Type B pancreatic cell (in vitro differentiated cells): ENCODE measurements at regions not wholly inside any gene's neighbourhood (a gene's known extent, or its start where the extent isn't known, plus 50 kb on each side); places are given as distances from the start of the nearest gene placed in this dataset.

Experiments
- DNase-seq: peaks from one replicate; pipeline ENCODE4 v3.0.0; 2021; ENCODE audit warnings: mixed read lengths; ENCODE audit not compliant: unreplicated experiment; ENCODE audit errors: extremely low spot score
- H3K27ac Mint-ChIP-seq: 2 replicates; pipeline ENCODE4 v1.8.0; 2021; ENCODE audit warnings: mild to moderate bottlenecking, mixed read lengths
- H3K27me3 Mint-ChIP-seq: 2 replicates; pipeline ENCODE4 v1.8.0; 2021; ENCODE audit warnings: mixed read lengths
- H3K36me3 Mint-ChIP-seq: 2 replicates; pipeline ENCODE4 v1.8.0; 2021; ENCODE audit warnings: mixed read lengths
- H3K4me1 Mint-ChIP-seq: one replicate; pipeline ENCODE4 v1.8.0; 2021; ENCODE audit warnings: mixed read lengths; ENCODE audit not compliant: unreplicated experiment
- H3K4me3 Mint-ChIP-seq: 2 replicates; pipeline ENCODE4 v1.8.0; 2021; ENCODE audit warnings: mild to moderate bottlenecking, mixed read lengths
- H3K9me3 Mint-ChIP-seq: 2 replicates; pipeline ENCODE4 v1.8.0; 2021; ENCODE audit warnings: mixed read lengths
- CTCF ChIP-seq: fragments of 200-600 bp; sonication (generic); conservative IDR thresholded peaks from 2 replicates; pipeline ENCODE4 v1.5.0; 2021; ENCODE audit warnings: antibody characterized with exemption, mild to moderate bottlenecking

- DNase-seq, result no peak
- no peaks in the 10 kb centered on the region for H3K27me3 Mint-ChIP-seq
- no peak for TF ChIP-seq CTCF
- H3K9me3 Mint-ChIP-seq, result peaks cover 12% of the 10 kb centered on the region
- no peak overlapping the region for H3K4me3 Mint-ChIP-seq
- no peaks in the 10 kb centered on the region for H3K4me1 Mint-ChIP-seq
- no peak overlapping the region for H3K27ac Mint-ChIP-seq
- no peaks in the 10 kb centered on the region for H3K36me3 Mint-ChIP-seq
Observed at GRCh38 chr2:49360407-49360767, 206.1 kb upstream of the FSHR start.

GRCh38 chr2:49359721-49360406 is 205.5 kb upstream of the FSHR start:
- Mint-ChIP-seq H3K27me3 (no peaks in the 10 kb centered on the region), H3K4me1 (no peaks in the 10 kb centered on the region)

GRCh38 chr2:49355611-49356010 is 201.3 kb upstream of the FSHR start:
- H3K36me3 Mint-ChIP-seq, result no peaks in the 10 kb centered on the region
- no peak for TF ChIP-seq CTCF
- H3K4me1 Mint-ChIP-seq, result no peaks in the 10 kb centered on the region
- no peaks in the 10 kb centered on the region for H3K27me3 Mint-ChIP-seq
- H3K9me3 Mint-ChIP-seq, result peaks cover 5% of the 10 kb centered on the region
- DNase-seq, result no peak
- H3K27ac Mint-ChIP-seq, result no peak overlapping the region
- H3K4me3 Mint-ChIP-seq, result no peak overlapping the region

More at GRCh38 chr2:49359721-49360406, 205.5 kb upstream of the FSHR start:
- no peak overlapping the region for H3K27ac Mint-ChIP-seq
- DNase-seq, result no peak
- H3K36me3 Mint-ChIP-seq, result no peaks in the 10 kb centered on the region
- TF ChIP-seq CTCF, result no peak
- H3K4me3 Mint-ChIP-seq, result no peak overlapping the region
- peaks cover 12% of the 10 kb centered on the region for H3K9me3 Mint-ChIP-seq

- Mint-ChIP-seq H3K27me3 (no peaks in the 10 kb centered on the region), H3K4me1 (no peaks in the 10 kb centered on the region), H3K4me3 (no peak overlapping the region), H3K36me3 (no peaks in the 10 kb centered on the region), H3K27ac (no peak overlapping the region), H3K9me3 (no peaks in the 10 kb centered on the region)
- no peak for TF ChIP-seq CTCF
- DNase-seq, result no peak
Observed at GRCh38 chr2:49351560-49351959, 197.2 kb upstream of the FSHR start.

GRCh38 chr2:49343638-49344037 is 189.3 kb upstream of the FSHR start:
- no peaks in the 10 kb centered on the region for H3K9me3 Mint-ChIP-seq
- DNase-seq, result no peak
- no peak overlapping the region for H3K27ac Mint-ChIP-seq
- H3K4me3 Mint-ChIP-seq, result no peak overlapping the region
- no peaks in the 10 kb centered on the region for H3K4me1 Mint-ChIP-seq
- TF ChIP-seq CTCF, result no peak
- no peaks in the 10 kb centered on the region for H3K36me3 Mint-ChIP-seq
- H3K27me3 Mint-ChIP-seq, result no peaks in the 10 kb centered on the region

GRCh38 chr2:49342156-49342555 is 187.8 kb upstream of the FSHR start:
- TF ChIP-seq CTCF, result no peak
- DNase-seq, result no peak
- H3K27ac Mint-ChIP-seq, result no peak overlapping the region
- H3K36me3 Mint-ChIP-seq, result no peaks in the 10 kb centered on the region
- no peaks in the 10 kb centered on the region for H3K9me3 Mint-ChIP-seq
- H3K4me1 Mint-ChIP-seq, result no peaks in the 10 kb centered on the region
- H3K4me3 Mint-ChIP-seq, result no peak overlapping the region
- H3K27me3 Mint-ChIP-seq, result no peaks in the 10 kb centered on the region
